ENCODE measurements at regions not wholly inside any gene's neighbourhood (a gene's known extent, or its start where the extent isn't known, plus 50 kb on each side); places are given as distances from the start of the nearest gene placed in this dataset.

DNA sequence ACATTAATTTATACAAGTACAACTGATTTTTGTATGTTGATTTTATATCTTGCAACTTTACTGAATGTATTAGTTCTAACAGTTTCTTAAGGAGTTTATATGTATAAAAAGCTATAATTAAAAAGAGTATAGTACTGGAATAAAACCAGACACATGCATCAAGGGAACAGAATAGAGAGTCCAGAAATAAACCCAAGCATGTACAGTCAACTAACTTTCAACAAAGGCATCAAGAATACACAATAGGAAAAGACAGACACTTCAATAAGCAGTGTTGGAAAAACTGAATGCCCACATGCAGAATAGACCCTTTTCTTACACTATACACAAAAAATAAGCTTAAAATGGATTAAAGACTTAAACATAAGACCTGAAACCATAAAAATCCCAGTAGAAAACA is 170.9 kb downstream of the ICE1 start:
- TF ChIP-seq, protein P1, sequence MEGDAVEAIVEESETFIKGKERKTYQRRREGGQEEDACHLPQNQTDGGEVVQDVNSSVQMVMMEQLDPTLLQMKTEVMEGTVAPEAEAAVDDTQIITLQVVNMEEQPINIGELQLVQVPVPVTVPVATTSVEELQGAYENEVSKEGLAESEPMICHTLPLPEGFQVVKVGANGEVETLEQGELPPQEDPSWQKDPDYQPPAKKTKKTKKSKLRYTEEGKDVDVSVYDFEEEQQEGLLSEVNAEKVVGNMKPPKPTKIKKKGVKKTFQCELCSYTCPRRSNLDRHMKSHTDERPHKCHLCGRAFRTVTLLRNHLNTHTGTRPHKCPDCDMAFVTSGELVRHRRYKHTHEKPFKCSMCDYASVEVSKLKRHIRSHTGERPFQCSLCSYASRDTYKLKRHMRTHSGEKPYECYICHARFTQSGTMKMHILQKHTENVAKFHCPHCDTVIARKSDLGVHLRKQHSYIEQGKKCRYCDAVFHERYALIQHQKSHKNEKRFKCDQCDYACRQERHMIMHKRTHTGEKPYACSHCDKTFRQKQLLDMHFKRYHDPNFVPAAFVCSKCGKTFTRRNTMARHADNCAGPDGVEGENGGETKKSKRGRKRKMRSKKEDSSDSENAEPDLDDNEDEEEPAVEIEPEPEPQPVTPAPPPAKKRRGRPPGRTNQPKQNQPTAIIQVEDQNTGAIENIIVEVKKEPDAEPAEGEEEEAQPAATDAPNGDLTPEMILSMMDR (IDR thresholded peaks at IDR 0.05): no peak
- TF ChIP-seq POLR2A (IDR thresholded peaks at IDR 0.05; ENCODE audit: low read depth): no peak
- no peak for TF ChIP-seq POLR2AphosphoS5 (IDR thresholded peaks at IDR 0.05)
- TF ChIP-seq EP300 (IDR thresholded peaks at IDR 0.05): no peak
